HL-60 (cell line): ENCODE measurements at regions not wholly inside any gene's neighbourhood (a gene's known extent, or its start where the extent isn't known, plus 50 kb on each side); places are given as distances from the start of the nearest gene placed in this dataset.

Source experiments
- SPI1 ChIP-seq: IDR thresholded peaks from 2 replicates; pipeline ENCODE4 v1.6.1; 2012; ENCODE audit warnings: low read depth, mild to moderate bottlenecking, borderline replicate concordance
- TF ChIP-seq, protein P1 (sequence below): IDR thresholded peaks from one replicate; pipeline ENCODE4 v1.5.1; 2011; ENCODE audit warnings: low read length, control low read depth, inconsistent platforms; ENCODE audit not compliant: insufficient read depth

GRCh38 chr6:164252291-164252690, 837.8 kb downstream of the QKI start:
- TF ChIP-seq SPI1: no peak
- TF ChIP-seq, protein P1, sequence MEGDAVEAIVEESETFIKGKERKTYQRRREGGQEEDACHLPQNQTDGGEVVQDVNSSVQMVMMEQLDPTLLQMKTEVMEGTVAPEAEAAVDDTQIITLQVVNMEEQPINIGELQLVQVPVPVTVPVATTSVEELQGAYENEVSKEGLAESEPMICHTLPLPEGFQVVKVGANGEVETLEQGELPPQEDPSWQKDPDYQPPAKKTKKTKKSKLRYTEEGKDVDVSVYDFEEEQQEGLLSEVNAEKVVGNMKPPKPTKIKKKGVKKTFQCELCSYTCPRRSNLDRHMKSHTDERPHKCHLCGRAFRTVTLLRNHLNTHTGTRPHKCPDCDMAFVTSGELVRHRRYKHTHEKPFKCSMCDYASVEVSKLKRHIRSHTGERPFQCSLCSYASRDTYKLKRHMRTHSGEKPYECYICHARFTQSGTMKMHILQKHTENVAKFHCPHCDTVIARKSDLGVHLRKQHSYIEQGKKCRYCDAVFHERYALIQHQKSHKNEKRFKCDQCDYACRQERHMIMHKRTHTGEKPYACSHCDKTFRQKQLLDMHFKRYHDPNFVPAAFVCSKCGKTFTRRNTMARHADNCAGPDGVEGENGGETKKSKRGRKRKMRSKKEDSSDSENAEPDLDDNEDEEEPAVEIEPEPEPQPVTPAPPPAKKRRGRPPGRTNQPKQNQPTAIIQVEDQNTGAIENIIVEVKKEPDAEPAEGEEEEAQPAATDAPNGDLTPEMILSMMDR: no peak
